ENCODE measurements at regions not wholly inside any gene's neighbourhood (a gene's known extent, or its start where the extent isn't known, plus 50 kb on each side); places are given as distances from the start of the nearest gene placed in this dataset.
"Not testable (repeated sequence)": the region's sequence is repeated elsewhere in the genome, so short reads cannot be mapped to it uniquely, and the experiment has no call there.

DNA sequence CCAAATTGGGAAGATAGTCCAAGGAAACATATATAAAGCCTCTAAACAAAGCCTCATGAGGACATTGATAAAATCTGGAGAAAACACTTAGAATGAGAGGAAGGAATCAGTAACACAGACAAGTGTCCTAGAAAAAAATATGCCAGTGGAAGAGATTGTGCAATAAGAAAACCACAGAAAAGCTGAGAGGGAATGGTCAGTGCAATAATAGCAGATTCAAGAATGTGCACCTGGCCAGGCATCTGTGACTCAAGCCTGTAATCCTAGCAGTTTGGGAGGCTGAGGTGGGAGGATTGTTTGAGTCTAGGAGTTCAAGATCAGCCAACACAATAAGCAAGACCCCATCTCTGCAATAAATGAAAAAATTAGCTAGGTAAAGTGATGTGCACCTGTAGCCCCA lies 691.2 kb upstream of the CDH6 start:
- no peak for DNase-seq (ENCODE audit: low spot score)

GRCh38 chr5:30501065-30501464 lies 692.4 kb upstream of the CDH6 start:
- no peak for DNase-seq (ENCODE audit: low spot score)
- no peak for TF ChIP-seq CTCF (IDR thresholded peaks at IDR 0.05; ENCODE audit: extremely low read depth, missing control alignments)

More for the DNA sequence above, 691.2 kb upstream of the CDH6 start:
- TF ChIP-seq CTCF (IDR thresholded peaks at IDR 0.05; ENCODE audit: extremely low read depth, missing control alignments) = no peak

GRCh38 chr5:30500513-30500912 lies 693.0 kb upstream of the CDH6 start:
- TF ChIP-seq CTCF (IDR thresholded peaks at IDR 0.05; ENCODE audit: extremely low read depth, missing control alignments) = no peak
- no peak for DNase-seq (ENCODE audit: low spot score)

GRCh38 chr5:30499402-30499801 lies 694.1 kb upstream of the CDH6 start:
- no peak for TF ChIP-seq CTCF (IDR thresholded peaks at IDR 0.05; ENCODE audit: extremely low read depth, missing control alignments)
- DNase-seq (ENCODE audit: low spot score) = no peak

GRCh38 chr5:30498972-30499371 lies 694.5 kb upstream of the CDH6 start:
- TF ChIP-seq CTCF (IDR thresholded peaks at IDR 0.05; ENCODE audit: extremely low read depth, missing control alignments) = no peak
- no peak for DNase-seq (ENCODE audit: low spot score)

- not testable (repeated sequence) for DNase-seq (ENCODE audit: low spot score)
These were observed 695.0 kb upstream of the CDH6 start for GRCh38 chr5:30498509-30498908.

- DNase-seq (ENCODE audit: low spot score) = not testable (repeated sequence)
These were observed 699.4 kb upstream of the CDH6 start for GRCh38 chr5:30494113-30494512.

- DNase-seq (ENCODE audit: low spot score) = no peak
- TF ChIP-seq CTCF (IDR thresholded peaks at IDR 0.05; ENCODE audit: extremely low read depth, missing control alignments) = no peak
These were observed 714.4 kb upstream of the CDH6 start for GRCh38 chr5:30479104-30479503.

DNA sequence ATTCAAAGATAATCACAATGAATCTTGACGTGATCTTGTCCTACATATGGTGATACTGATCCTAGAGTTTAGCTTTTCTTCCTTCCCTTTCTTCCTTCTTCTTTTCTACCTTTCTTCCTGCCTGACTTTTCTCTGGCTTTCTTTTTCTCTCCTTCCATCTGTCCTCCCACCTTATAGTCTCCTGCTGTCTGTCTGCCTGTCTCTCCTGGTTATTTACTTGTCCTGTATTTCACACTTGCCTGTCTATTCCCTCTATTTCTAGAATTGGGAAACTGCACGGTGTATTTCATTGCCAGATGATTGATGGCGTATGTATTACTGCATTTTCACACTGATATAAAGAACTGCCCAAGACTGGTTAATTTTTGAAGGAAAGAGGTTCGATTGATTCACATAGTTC lies 718.1 kb upstream of the CDH6 start:
- DNase-seq (ENCODE audit: low spot score) = no peak
- no peak for TF ChIP-seq CTCF (IDR thresholded peaks at IDR 0.05; ENCODE audit: extremely low read depth, missing control alignments)
